Pancreas (tissue), 10 donors: ENCODE measurements at regions not wholly inside any gene's neighbourhood (a gene's known extent, or its start where the extent isn't known, plus 50 kb on each side); places are given as distances from the start of the nearest gene placed in this dataset.

Experiments
- ATAC-seq, 4 donors: fragments of 200-7000 bp; cut with Tn5 transposase; one replicate each; pipeline versions ENCODE4 v1.8.0 to v1.9.1; 2020; ENCODE audit warnings: mild to moderate bottlenecking in 4 of 4, moderate library complexity in 4 of 4
- DNase-seq, 6 donors: peaks; one replicate each; pipeline ENCODE4 v3.0.0-alpha.2; 2020
- FAIRE-seq: peaks from 2 replicates; lab custom pipeline; 2012; peaks lifted over from hg19 to GRCh38; lab: Jason Lieb, UNC
- H3K27ac ChIP-seq, 4 donors: fragments of 200-600 bp; sonication (generic); 1 replicate in 3 of 4; 2 replicates in 1 of 4; pipeline versions ENCODE4 v1.5.0 to v1.8.0; 2020
- H3K27me3 ChIP-seq, 4 donors: fragments of 200-600 bp; one replicate each; pipeline ENCODE4 v1.8.0; 2021
- H3K36me3 ChIP-seq, 3 donors: fragments of 200-600 bp; sonication (generic) in 1 of 3; one replicate each; pipeline versions ENCODE4 v1.5.0 to v1.8.0; 2020 to 2021
- H3K4me1 ChIP-seq, 3 donors: fragments of 200-600 bp; one replicate each; pipeline ENCODE4 v1.8.0; 2021
- H3K4me3 ChIP-seq, 4 donors: fragments of 200-600 bp; sonication (generic) in 2 of 4; one replicate each; pipeline versions ENCODE4 v1.5.0 to v1.8.0; 2020 to 2021
- H3K9me3 ChIP-seq, 4 donors: fragments of 200-600 bp; one replicate each; pipeline ENCODE4 v1.8.0; 2021
- CTCF ChIP-seq, 4 donors: fragments of 200-600 bp; sonication (generic) in 3 of 4; IDR thresholded peaks; one replicate each; pipeline versions ENCODE4 v1.5.0 to v1.8.0; 2021; ENCODE audit warnings: antibody characterized with exemption in 4 of 4
- WGBS, 2 donors: extraction: QIAGEN DNeasy Blood & Tissue Kit; methylation state at CpG; one replicate each; pipeline ENCODE4 v1.1.7; 2013; 5-methylcytosine and 5-hydroxymethylcytosine counted together
- intact Hi-C, 3 donors: fragments of 100-400 bp; cut with DNase I; formaldehyde crosslinking; loops; one replicate each; pipeline versions ENCODE4 v1.11.1 to v1.14.2; 2022
- donor health status: healthy with polysubstance abuse.
- donor health status: DM: no; HTN: no; CAD: no; lungs with moderate emphysema.
- donor health status: DM: no; HTN: no; CAD: no.
- donor health status: control.
- donor health status: control.
- donor health status: Bipolar disorder and iron deficiency.
- donor health status: DM: yes; HTN: yes; CAD: no.
- donor health status: DM: no; HTN: no; CAD: no.
- donor health status: DM: no; HTN: no; CAD: no.
- donor health status: DM: yes; HTN: yes; CAD: no.

- ATAC-seq (no peak), DNase-seq (no peak), FAIRE-seq (no peak)
- H3K27me3 ChIP-seq: no peaks in the 10 kb centered on the region
- no peaks in the 10 kb centered on the region for H3K4me1 ChIP-seq
- no peaks in the 10 kb centered on the region for H3K36me3 ChIP-seq
- WGBS, 2 donors: 76 to 85% methylated on average over 4 of the region's 4 CpGs
- intact Hi-C loops: no loop called here
- H3K4me3 ChIP-seq: no peak overlapping the region
- H3K27ac ChIP-seq: no peak overlapping the region
- H3K9me3 ChIP-seq: no peaks in the 10 kb centered on the region
- TF ChIP-seq CTCF (IDR thresholded peaks at IDR 0.05): no peak
These were observed 1071.0 kb downstream of the ADGRL3 start for GRCh38 chr4:62271107-62271506.

DNA sequence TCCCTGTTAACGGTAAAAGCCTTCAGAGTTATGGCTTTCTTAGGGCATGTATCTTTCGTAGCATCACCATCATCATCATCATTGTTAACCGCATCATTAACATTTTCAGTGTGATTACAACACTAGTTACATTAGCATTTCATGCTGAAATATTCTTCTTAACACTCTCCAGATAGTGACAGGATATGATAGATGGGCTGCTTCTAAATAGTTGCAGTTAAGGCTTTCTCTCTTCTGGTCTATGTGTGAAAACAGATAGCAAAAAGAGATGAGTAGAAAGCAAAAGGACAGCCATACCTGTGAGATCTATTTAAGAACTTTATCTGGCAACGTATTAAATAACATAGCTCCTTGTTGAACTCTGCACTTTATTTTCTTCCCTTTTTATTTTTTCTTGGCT is 1069.8 kb downstream of the ADGRL3 start:
- no peak for ATAC-seq
- intact Hi-C loops: no loop called here
- 63 to 73% methylated on average over 4 of the region's 4 CpGs for WGBS, 2 donors
- no peak overlapping the region for H3K27ac ChIP-seq
- no peaks in the 10 kb centered on the region for H3K27me3 ChIP-seq
- H3K4me1 ChIP-seq: no peaks in the 10 kb centered on the region
- no peak overlapping the region for H3K4me3 ChIP-seq
- H3K9me3 ChIP-seq: no peaks in the 10 kb centered on the region
- no peaks in the 10 kb centered on the region for H3K36me3 ChIP-seq
- FAIRE-seq: no peak
- TF ChIP-seq CTCF (IDR thresholded peaks at IDR 0.05): no peak
- no peak for DNase-seq

GRCh38 chr4:62263454-62263853 is 1063.3 kb downstream of the ADGRL3 start:
- DNase-seq: no peak
- intact Hi-C loops: no loop called here
- H3K4me3 ChIP-seq: no peak overlapping the region
- no peak for TF ChIP-seq CTCF (IDR thresholded peaks at IDR 0.05)
- no peak for ATAC-seq
- no peaks in the 10 kb centered on the region for H3K9me3 ChIP-seq
- H3K36me3 ChIP-seq: no peaks in the 10 kb centered on the region
- no peak overlapping the region for H3K27ac ChIP-seq
- H3K4me1 ChIP-seq: no peaks in the 10 kb centered on the region
- no peaks in the 10 kb centered on the region for H3K27me3 ChIP-seq
- no peak for FAIRE-seq

- no peaks in the 10 kb centered on the region for H3K4me1 ChIP-seq
- 28 to 31% methylated on average over 1 of the region's 1 CpG for WGBS, 2 donors
- H3K4me3 ChIP-seq: no peak overlapping the region
- intact Hi-C loops: no loop called here
- no peaks in the 10 kb centered on the region for H3K36me3 ChIP-seq
- H3K27me3 ChIP-seq: no peaks in the 10 kb centered on the region
- H3K9me3 ChIP-seq: no peaks in the 10 kb centered on the region
- FAIRE-seq (no peak), DNase-seq (no peak), ATAC-seq (no peak)
- H3K27ac ChIP-seq: no peak overlapping the region
- no peak for TF ChIP-seq CTCF (IDR thresholded peaks at IDR 0.05)
These were observed 1062.5 kb downstream of the ADGRL3 start for GRCh38 chr4:62262676-62263075.

DNA sequence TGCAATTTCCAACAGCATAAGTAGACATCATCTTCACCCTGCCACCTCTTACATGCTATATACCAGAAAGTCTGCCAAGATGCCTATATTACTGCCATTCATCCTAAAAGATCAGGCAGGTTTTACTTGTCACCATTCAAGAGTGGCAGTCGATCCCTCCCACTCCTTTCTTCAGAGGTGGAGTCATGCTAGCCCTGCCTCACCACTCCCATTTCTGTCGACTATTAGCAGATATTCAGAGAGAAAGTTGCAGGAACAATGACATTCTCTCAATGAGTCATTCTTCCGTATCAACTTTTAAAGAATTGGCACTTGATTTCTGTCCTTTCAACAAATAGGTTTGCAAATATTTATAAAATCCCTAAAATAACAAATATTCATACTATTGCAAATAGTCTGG is 1060.1 kb downstream of the ADGRL3 start:
- no peaks in the 10 kb centered on the region for H3K36me3 ChIP-seq
- intact Hi-C loops: no loop called here
- 34 to 43% methylated on average over 3 of the region's 3 CpGs for WGBS, 2 donors
- H3K4me1 ChIP-seq: no peaks in the 10 kb centered on the region
- H3K4me3 ChIP-seq: no peak overlapping the region
- no peak overlapping the region for H3K27ac ChIP-seq
- no peak for TF ChIP-seq CTCF (IDR thresholded peaks at IDR 0.05)
- ATAC-seq (no peak), FAIRE-seq (no peak), DNase-seq (no peak)
- H3K9me3 ChIP-seq: no peaks in the 10 kb centered on the region
- no peaks in the 10 kb centered on the region for H3K27me3 ChIP-seq
